NCI-H1436 treated with DMSO at 0.1 percent for 48 hours (cell line): ENCODE measurements at regions not wholly inside any gene's neighbourhood (a gene's known extent, or its start where the extent isn't known, plus 50 kb on each side); places are given as distances from the start of the nearest gene placed in this dataset.

Experiments
- DNase-seq: peaks from one replicate; lab custom pipeline; 2025; lab: John Stamatoyannopoulos, UW

- DNase-seq, result no peak
These were observed 110.8 kb downstream of the ZIC5 start for GRCh38 chr13:99860745-99861144.

GRCh38 chr13:99859178-99860177 is 112.1 kb downstream of the ZIC5 start:
- no peak for DNase-seq

GRCh38 chr13:99857738-99858137 is 113.8 kb downstream of the ZIC5 start:
- DNase-seq, result no peak

- no peak for DNase-seq
These were observed 115.8 kb downstream of the ZIC5 start for GRCh38 chr13:99855526-99856420.

- no peak for DNase-seq
These were observed 117.2 kb downstream of the ZIC5 start for GRCh38 chr13:99854366-99854765.

GRCh38 chr13:99847318-99847750 is 124.2 kb downstream of the ZIC5 start:
- no peak for DNase-seq

GRCh38 chr13:99845161-99845874 is 126.2 kb downstream of the ZIC5 start:
- DNase-seq, result no peak

GRCh38 chr13:99844421-99844820 is 127.1 kb downstream of the ZIC5 start:
- DNase-seq, result no peak

GRCh38 chr13:99843872-99844271 is 127.7 kb downstream of the ZIC5 start:
- DNase-seq, result no peak

GRCh38 chr13:99842405-99842804 is 129.2 kb downstream of the ZIC5 start:
- no peak for DNase-seq

- no peak for DNase-seq
These were observed 135.3 kb downstream of the ZIC5 start for GRCh38 chr13:99836291-99836690.

- DNase-seq, result no peak
These were observed 136.1 kb downstream of the ZIC5 start for GRCh38 chr13:99835442-99835841.

- DNase-seq, result no peak
These were observed 137.3 kb downstream of the ZIC5 start for GRCh38 chr13:99834246-99834645.

- no peak for DNase-seq
These were observed 139.2 kb downstream of the ZIC5 start for GRCh38 chr13:99832347-99832746.

GRCh38 chr13:99830931-99831330 is 140.6 kb downstream of the ZIC5 start:
- no peak for DNase-seq

- no peak for DNase-seq
These were observed 141.9 kb downstream of the ZIC5 start for GRCh38 chr13:99829593-99830239.

GRCh38 chr13:99829161-99829560 is 142.4 kb downstream of the ZIC5 start:
- DNase-seq, result no peak

GRCh38 chr13:99828735-99829134 is 142.8 kb downstream of the ZIC5 start:
- no peak for DNase-seq

GRCh38 chr13:99828123-99828522 is 143.4 kb downstream of the ZIC5 start:
- no peak for DNase-seq

- DNase-seq, result no peak
These were observed 144.4 kb downstream of the ZIC5 start for GRCh38 chr13:99827011-99827772.

GRCh38 chr13:99823961-99824360 is 147.6 kb downstream of the ZIC5 start:
- no peak for DNase-seq
